Mesothelial cell of epicardium (in vitro differentiated cells): ENCODE measurements at regions not wholly inside any gene's neighbourhood (a gene's known extent, or its start where the extent isn't known, plus 50 kb on each side); places are given as distances from the start of the nearest gene placed in this dataset.

Source experiments
- DNase-seq, 2 experiments: peaks; one replicate each; pipeline ENCODE4 v3.0.0; 2021; ENCODE audit warnings: low spot score in 2 of 2; ENCODE audit not compliant: unreplicated experiment in 2 of 2
- H3K27ac Mint-ChIP-seq: 2 replicates; pipeline ENCODE4 v1.8.0; 2021; ENCODE audit warnings: mixed read lengths
- H3K27me3 Mint-ChIP-seq: 2 replicates; pipeline ENCODE4 v1.8.0; 2021; ENCODE audit warnings: low read depth, mixed read lengths
- H3K36me3 Mint-ChIP-seq: 2 replicates; pipeline ENCODE4 v1.8.0; 2021; ENCODE audit warnings: mixed read lengths
- H3K4me1 Mint-ChIP-seq: 2 replicates; pipeline ENCODE4 v1.8.0; 2021; ENCODE audit warnings: mixed read lengths
- H3K4me3 Mint-ChIP-seq: 2 replicates; pipeline ENCODE4 v1.8.0; 2021; ENCODE audit warnings: mild to moderate bottlenecking, moderate library complexity, mixed read lengths
- H3K9me3 Mint-ChIP-seq: 2 replicates; pipeline ENCODE4 v1.8.0; 2021; ENCODE audit warnings: mixed read lengths
- CTCF ChIP-seq: fragments of 200-600 bp; sonication (generic); IDR thresholded peaks from one replicate; pipeline ENCODE4 v1.5.0; 2021; ENCODE audit warnings: antibody characterized with exemption; ENCODE audit not compliant: unreplicated experiment

DNA sequence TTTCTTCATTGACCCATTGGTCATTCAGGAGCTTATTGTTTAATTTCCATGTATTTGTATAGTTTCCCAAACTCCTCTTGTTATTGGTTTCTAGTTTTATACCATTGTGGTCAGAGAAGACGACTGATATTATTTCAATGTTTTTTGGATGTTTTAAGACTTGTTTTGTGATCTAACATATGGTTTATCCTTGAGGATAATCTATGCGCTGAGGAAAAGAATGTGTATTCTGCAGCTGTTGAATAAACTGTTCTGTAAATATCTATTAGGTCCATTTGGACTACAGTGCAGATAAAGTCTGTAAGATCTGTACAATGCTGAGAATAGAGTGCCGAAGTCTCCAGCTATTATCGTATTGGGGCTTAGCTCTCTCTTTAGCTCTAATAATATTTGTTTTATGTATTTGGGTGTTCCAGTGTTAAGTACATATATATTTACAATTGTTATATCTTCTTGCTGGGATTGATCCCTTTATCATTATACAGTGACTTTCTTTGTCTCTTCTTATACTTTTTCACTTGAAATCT, 223.3 kb upstream of the ZNF217 start:
- peaks cover 3% of the 10 kb centered on the region for H3K36me3 Mint-ChIP-seq
- no peaks in the 10 kb centered on the region for H3K27me3 Mint-ChIP-seq
- no peak for DNase-seq
- H3K9me3 Mint-ChIP-seq = peaks cover 22% of the 10 kb centered on the region
- no peak overlapping the region for H3K27ac Mint-ChIP-seq
- no peak for TF ChIP-seq CTCF
- no peak overlapping the region for H3K4me3 Mint-ChIP-seq
- H3K4me1 Mint-ChIP-seq = peaks cover 11% of the 10 kb centered on the region

- no peak for DNase-seq
- no peaks in the 10 kb centered on the region for H3K27me3 Mint-ChIP-seq
- TF ChIP-seq CTCF = no peak
- H3K36me3 Mint-ChIP-seq = peaks cover 3% of the 10 kb centered on the region
- peaks cover 22% of the 10 kb centered on the region for H3K9me3 Mint-ChIP-seq
- H3K4me1 Mint-ChIP-seq = peaks cover 11% of the 10 kb centered on the region
- H3K27ac Mint-ChIP-seq = no peak overlapping the region
- no peak overlapping the region for H3K4me3 Mint-ChIP-seq
These were observed 221.9 kb upstream of the ZNF217 start for GRCh38 chr20:53815509-53815908.

DNA sequence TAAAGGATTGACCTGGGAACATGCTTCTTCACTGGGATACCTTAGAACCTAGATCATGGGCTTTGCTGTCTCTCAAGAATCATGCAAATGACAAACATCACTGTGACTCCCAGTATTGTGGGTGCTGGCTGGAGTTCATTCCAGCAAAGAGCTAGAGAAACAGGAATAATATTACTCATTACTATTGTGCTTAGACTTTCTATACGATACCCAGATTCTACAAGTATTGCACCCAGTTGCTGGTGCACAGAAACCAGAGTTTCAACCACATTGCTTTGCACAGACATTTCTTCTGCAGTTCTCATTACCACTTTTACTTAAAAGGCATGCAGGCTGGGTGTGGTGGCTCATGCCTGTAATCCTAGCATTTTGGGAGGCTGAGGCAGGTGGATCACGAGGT, 220.4 kb upstream of the ZNF217 start:
- no peak overlapping the region for H3K27ac Mint-ChIP-seq
- H3K27me3 Mint-ChIP-seq = no peaks in the 10 kb centered on the region
- no peak overlapping the region for H3K4me3 Mint-ChIP-seq
- no peak for DNase-seq
- no peak for TF ChIP-seq CTCF
- H3K36me3 Mint-ChIP-seq = peaks cover 3% of the 10 kb centered on the region
- peaks cover 13% of the 10 kb centered on the region for H3K4me1 Mint-ChIP-seq
- peaks cover 16% of the 10 kb centered on the region for H3K9me3 Mint-ChIP-seq

DNA sequence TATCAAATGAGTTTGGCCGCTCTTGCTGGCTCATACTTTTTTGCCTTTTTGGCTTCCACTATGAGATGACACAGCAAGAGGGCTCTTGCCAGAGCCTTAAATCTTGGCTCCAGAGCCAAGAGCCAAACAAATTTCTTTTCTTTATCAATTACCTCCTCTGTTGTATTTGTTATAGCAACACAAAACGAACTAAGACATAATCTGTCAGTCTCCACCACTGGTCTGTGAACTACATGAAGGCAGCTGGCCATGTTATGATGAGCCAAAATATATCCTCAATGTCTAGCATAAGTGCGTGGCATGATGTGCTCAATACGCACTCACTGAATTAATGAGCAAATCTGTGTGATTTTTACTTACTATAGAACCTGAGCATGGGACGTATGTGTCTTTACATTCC, 220.0 kb upstream of the ZNF217 start:
- no peaks in the 10 kb centered on the region for H3K27me3 Mint-ChIP-seq
- DNase-seq = no peak
- no peak overlapping the region for H3K27ac Mint-ChIP-seq
- no peak for TF ChIP-seq CTCF
- no peak overlapping the region for H3K4me3 Mint-ChIP-seq
- H3K4me1 Mint-ChIP-seq = peaks cover 13% of the 10 kb centered on the region
- H3K36me3 Mint-ChIP-seq = no peaks in the 10 kb centered on the region
- H3K9me3 Mint-ChIP-seq = peaks cover 11% of the 10 kb centered on the region

GRCh38 chr20:53811577-53811976, 217.9 kb upstream of the ZNF217 start:
- H3K27me3 Mint-ChIP-seq = no peaks in the 10 kb centered on the region
- DNase-seq = no peak
- peaks cover 13% of the 10 kb centered on the region for H3K4me1 Mint-ChIP-seq
- TF ChIP-seq CTCF = no peak
- no peaks in the 10 kb centered on the region for H3K9me3 Mint-ChIP-seq
- H3K27ac Mint-ChIP-seq = no peak overlapping the region
- H3K36me3 Mint-ChIP-seq = no peaks in the 10 kb centered on the region
- H3K4me3 Mint-ChIP-seq = no peak overlapping the region
